Panc1 (cell line): ENCODE measurements at regions not wholly inside any gene's neighbourhood (a gene's known extent, or its start where the extent isn't known, plus 50 kb on each side); places are given as distances from the start of the nearest gene placed in this dataset.
A peak's percentile ranks its signal among the peaks of the same experiment; 100 is the strongest.

Source experiments
- ATAC-seq: fragments of 200-7000 bp; cut with Tn5 transposase; 2 replicates; pipeline ENCODE4 v1.9.1; 2020; ENCODE audit warnings: mild to moderate bottlenecking, moderate library complexity
- BruUV-seq: library from RNA; stranded (reverse); fragments of 400-500 nt; replicated peaks from 2 replicates; lab custom pipeline; 2021; lab: Mats Ljungman, UMichigan
- CTCF ChIA-PET: fragments of 300-600 bp; sonication (Branson Sonifier 250); formaldehyde crosslinking; loops from one replicate; lab custom pipeline; 2022; ENCODE audit warnings: antibody characterized with exemption; lab: Charles Lee
- POLR2A ChIA-PET: fragments of 300-600 bp; sonication (Branson Sonifier 250); formaldehyde crosslinking; loops from one replicate; lab custom pipeline; 2022; ENCODE audit warnings: antibody characterized with exemption; lab: Charles Lee
- DNase-seq: peaks from one replicate; pipeline ENCODE4 v3.0.0-alpha.2; 2010; ENCODE audit warnings: low read depth, low spot score
- H3K27ac ChIP-seq: 2 replicates; pipeline ENCODE4 v1.5.1; 2011; ENCODE audit warnings: mild to moderate bottlenecking, low read length, inconsistent platforms
- H3K27me3 ChIP-seq: fragments of 200-500 bp; sonication (Bioruptor generic); 2 replicates; pipeline ENCODE4 v1.6.0; 2014; ENCODE audit warnings: low read length, inconsistent platforms; ENCODE audit not compliant: control insufficient read depth, insufficient read depth
- H3K36me3 ChIP-seq: fragments of 200-500 bp; sonication (Bioruptor generic); 2 replicates; pipeline ENCODE4 v1.5.1; 2014; ENCODE audit warnings: inconsistent platforms, mild to moderate bottlenecking, low read length, moderate library complexity; ENCODE audit not compliant: control insufficient read depth, insufficient read depth
- H3K4me1 ChIP-seq: 2 replicates; pipeline ENCODE4 v1.5.1; 2011; ENCODE audit warnings: inconsistent platforms, mild to moderate bottlenecking, low read length, moderate library complexity; ENCODE audit not compliant: control insufficient read depth, insufficient read depth
- H3K4me3 ChIP-seq, 2 experiments: 2 replicates each; pipeline ENCODE4 v1.5.1; 2011 to 2012; ENCODE audit warnings: low read depth in 2 of 2, low read length in 2 of 2, mild to moderate bottlenecking in 2 of 2, inconsistent platforms in 1 of 2, moderate library complexity in 1 of 2
- H3K9me3 ChIP-seq: fragments of 200-500 bp; sonication (Bioruptor generic); 2 replicates; pipeline ENCODE4 v1.5.1; 2014; ENCODE audit warnings: low read depth, mild to moderate bottlenecking, inconsistent platforms, low read length, moderate library complexity; ENCODE audit not compliant: control insufficient read depth, insufficient read depth
- CTCF ChIP-seq: fragments of 450-650 bp; IDR thresholded peaks from 2 replicates; pipeline ENCODE4 v1.5.1; 2017; ENCODE audit warnings: mild to moderate bottlenecking
- POLR2AphosphoS5 ChIP-seq: IDR thresholded peaks from 2 replicates; pipeline ENCODE4 v1.6.1; 2012; ENCODE audit warnings: mild to moderate bottlenecking, low read depth, low read length, moderate library complexity
- REST ChIP-seq, 2 experiments: IDR thresholded peaks; 2 replicates each; pipeline ENCODE4 v1.6.1; 2011 to 2012; ENCODE audit warnings: low read depth in 2 of 2, control low read depth in 1 of 2, low read length in 1 of 2, mild to moderate bottlenecking in 1 of 2, moderate library complexity in 1 of 2; ENCODE audit not compliant: insufficient read depth in 1 of 2
- SIN3A ChIP-seq: IDR thresholded peaks from 2 replicates; pipeline ENCODE4 v1.6.1; 2012; ENCODE audit warnings: low read depth, mild to moderate bottlenecking, low read length, moderate library complexity, borderline replicate concordance; ENCODE audit not compliant: insufficient read depth
- TCF7L2 ChIP-seq: IDR thresholded peaks from 2 replicates; pipeline ENCODE4 v1.6.1; 2011; ENCODE audit warnings: mild to moderate bottlenecking, low read depth, low read length, inconsistent platforms
- in situ Hi-C: cut with HindIII; loops from 2 replicates; pipeline ENCODE4 v1.10.0; 2016; ENCODE audit warnings: low sequenced_read_pairs, low pct_unique_long_range_greater_than_20kb
- intact Hi-C: fragments of 100-400 bp; cut with micrococcal nuclease; formaldehyde crosslinking; loops from one replicate; pipeline ENCODE4 v1.10.0; 2022; ENCODE audit not compliant: unreplicated experiment

DNA sequence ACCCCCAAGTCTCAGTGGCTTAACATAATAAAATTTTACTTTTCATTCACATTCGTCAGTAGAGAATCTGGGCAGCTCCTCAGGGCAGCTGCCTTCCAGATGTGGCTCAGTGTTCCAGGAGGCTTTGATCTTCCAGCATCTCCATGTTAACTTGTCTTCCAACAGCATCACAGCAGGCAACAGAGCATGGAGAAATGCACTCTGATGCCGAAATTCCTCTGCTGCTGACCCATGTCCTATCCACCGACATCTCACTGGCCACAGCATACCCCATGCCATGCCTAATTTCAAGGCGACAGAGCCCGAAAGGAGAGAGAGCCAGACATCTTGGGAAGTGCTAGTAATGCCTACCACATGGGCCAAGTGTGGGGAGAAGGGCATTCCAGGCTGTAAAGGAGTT, 64.9 kb upstream of the MEDAG start:
- Histone ChIP-seq H3K27me3 (no peaks in the 10 kb centered on the region), H3K9me3 (no peaks in the 10 kb centered on the region), H3K27ac (peak overlapping the region; percentile 25), H3K36me3 (no peaks in the 10 kb centered on the region), H3K4me3 (no peak overlapping the region), H3K4me1 (peaks cover 10% of the 10 kb centered on the region)
- DNase-seq = no peak
- CTCF ChIA-PET = no interaction called here
- no peak for ATAC-seq
- in situ Hi-C loops (no loop called here), intact Hi-C loops (no loop called here)
- BruUV-seq = no TSS peak
- POLR2A ChIA-PET = no interaction called here
- TF ChIP-seq REST (IDR thresholded peaks at IDR 0.05; ENCODE audit: insufficient read depth in 1 of 2, low read depth in 2 of 2, low read length in 1 of 2) = no peak
- no peak for TF ChIP-seq POLR2AphosphoS5
- TF ChIP-seq TCF7L2 = no peak
- no peak for TF ChIP-seq CTCF
- no peak for TF ChIP-seq SIN3A

GRCh38 chr13:30843548-30843947, 62.5 kb upstream of the MEDAG start:
- no peak for ATAC-seq
- in situ Hi-C loops = no loop called here
- TF ChIP-seq CTCF (no peak), TCF7L2 (no peak), POLR2AphosphoS5 (no peak), REST (IDR thresholded peaks at IDR 0.05; ENCODE audit: insufficient read depth in 1 of 2, low read depth in 2 of 2, low read length in 1 of 2) (no peak), SIN3A (no peak)
- no peaks in the 10 kb centered on the region for H3K9me3 ChIP-seq
- no TSS peak for BruUV-seq
- no peak for DNase-seq
- H3K36me3 ChIP-seq = no peaks in the 10 kb centered on the region
- no peaks in the 10 kb centered on the region for H3K27me3 ChIP-seq
- H3K4me3 ChIP-seq = no peak overlapping the region
- peak overlapping the region; percentile 41; the same call in 1 of the 2 replicates for H3K27ac ChIP-seq
- ChIA-PET CTCF (no interaction called here), POLR2A (no interaction called here)
- intact Hi-C loops = no loop called here
- H3K4me1 ChIP-seq = peaks cover 18% of the 10 kb centered on the region
